Stimulated activated CD4-positive, alpha-beta T cell treated with anti-CD3 and anti-CD28 coated beads, Interleukin-15, amount 100 ng/mL, for 1 hour (primary cell): ENCODE measurements at regions not wholly inside any gene's neighbourhood (a gene's known extent, or its start where the extent isn't known, plus 50 kb on each side); places are given as distances from the start of the nearest gene placed in this dataset.

ENCODE experiments used
- DNase-seq, 2 donors: peaks; one replicate each; pipeline ENCODE4 v3.0.0-alpha.2; 2020; ENCODE audit warnings: low read depth in 1 of 2, low spot score in 1 of 2

DNA sequence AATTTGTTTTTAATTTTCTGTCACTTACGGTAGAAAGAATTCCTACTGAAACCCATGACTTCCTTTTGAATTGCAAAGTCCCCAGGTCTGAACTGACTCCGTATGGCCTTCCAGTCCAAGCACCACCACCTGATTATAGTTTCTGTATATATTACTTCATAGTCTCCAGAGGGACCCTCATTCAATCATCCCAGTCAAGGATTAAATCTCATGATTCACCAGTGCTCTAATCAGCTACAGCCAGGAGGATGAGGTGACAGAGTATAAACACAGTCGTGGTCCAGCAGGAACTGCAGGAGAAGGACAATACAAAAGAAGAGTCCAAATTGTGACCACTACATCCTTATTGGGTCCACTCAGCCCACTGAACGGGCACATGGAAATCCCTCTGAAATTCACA, 418.9 kb upstream of the C16orf82 start:
- no peak for DNase-seq

DNA sequence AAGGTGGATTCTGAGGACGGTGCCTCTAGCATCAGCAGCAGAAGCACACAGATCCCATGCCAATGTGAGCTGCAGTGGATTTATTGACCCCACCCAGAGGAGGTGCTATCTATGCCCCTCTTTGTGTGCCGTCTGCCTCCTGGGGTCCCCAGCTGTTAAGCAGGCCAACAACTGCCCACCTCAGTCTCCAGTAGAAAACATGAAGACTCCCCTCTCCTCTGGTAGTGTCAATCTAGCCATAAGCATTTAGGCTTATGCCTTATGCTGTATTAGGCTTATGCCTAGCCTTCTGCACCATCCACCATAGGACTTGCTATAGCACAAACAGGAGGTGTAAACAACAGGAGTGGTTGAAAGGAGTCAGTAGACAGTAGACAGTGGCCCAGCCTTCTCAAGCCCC, 417.9 kb upstream of the C16orf82 start:
- no peak for DNase-seq

DNA sequence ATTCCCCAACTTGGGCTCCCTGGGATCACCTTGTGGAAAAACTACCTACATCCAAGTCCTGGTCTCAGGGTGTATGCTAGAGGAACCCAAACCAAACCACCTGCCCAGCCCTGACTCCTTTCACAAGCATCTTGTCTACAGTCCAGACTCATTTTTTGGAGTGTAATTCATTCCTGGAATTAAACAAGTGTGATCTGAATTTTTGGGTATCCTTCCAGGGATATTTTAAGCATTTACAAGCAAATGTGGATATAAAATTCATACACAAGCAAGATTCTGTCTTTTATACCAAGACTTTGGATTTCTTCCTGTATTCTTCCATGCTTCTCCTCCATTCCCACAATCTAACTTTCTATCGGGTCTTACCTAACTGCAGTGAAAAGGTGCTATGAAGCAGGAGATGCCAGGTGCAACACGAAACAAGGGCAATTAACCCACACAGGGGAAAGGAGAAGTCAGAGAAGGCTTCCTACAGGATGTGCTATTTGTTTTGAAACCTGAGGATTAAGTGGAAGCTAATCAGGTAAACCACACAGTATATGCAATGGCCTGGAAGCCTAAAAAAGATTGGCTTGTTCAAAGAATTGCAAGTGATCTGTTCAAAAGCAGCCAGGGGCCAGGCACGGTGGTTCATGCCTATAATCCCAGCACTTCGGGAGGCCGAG, 417.2 kb upstream of the C16orf82 start:
- DNase-seq: no peak

DNA sequence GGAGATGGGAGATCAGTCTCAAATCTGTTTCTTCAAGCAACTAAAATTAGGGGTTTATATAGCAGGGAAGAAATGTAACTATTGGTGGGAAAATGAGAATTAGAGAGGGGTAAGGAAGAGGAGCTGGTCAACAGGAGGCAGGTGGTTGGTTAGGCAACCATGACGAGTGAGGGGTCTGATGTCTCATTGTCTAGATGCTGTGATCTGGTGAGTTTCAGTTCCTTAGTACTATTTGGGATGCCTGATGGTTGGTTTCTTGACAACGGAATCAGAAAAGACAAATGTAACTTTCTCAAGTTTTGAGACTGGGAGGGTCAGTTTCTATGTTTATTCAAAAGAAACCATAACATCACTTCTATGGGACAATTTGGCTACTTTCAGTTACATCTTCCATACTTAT, 415.3 kb upstream of the C16orf82 start:
- no peak for DNase-seq

DNA sequence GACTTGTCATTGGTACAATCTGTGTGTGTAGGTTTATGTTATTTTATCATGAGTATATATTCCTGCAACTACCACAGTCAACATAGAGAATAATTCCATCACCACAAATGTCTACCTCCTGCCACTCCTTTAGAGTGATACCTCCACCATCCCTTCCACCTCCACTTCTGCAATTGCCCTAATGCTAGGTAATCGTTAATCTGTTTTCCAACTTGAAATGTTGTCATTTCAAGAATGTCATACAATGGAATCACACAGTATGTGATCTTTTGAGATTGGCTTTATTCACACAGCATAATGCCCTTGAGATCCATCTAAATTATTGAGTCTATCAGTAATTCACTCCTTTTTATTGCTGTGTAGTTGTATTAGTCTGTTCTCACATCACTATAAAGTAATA, 414.8 kb upstream of the C16orf82 start:
- no peak for DNase-seq

DNA sequence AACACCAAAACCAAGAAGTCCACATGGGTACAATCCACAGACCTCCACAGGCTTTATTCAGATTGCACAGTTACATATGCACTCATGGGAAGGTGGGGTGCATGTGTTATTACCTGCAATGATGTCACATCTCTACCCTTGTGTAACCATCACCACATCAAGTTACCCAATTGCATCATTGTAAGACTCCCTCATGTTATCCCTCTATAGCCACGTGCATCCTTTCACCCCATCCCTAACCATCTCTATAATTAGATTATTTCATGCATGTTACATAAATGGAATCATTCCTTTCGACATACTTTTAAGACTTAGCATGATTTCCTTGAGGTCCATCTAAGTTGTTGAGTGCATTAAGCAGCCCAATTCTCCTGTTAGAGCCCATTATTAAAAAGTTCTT, 408.2 kb upstream of the C16orf82 start:
- no peak for DNase-seq

DNA sequence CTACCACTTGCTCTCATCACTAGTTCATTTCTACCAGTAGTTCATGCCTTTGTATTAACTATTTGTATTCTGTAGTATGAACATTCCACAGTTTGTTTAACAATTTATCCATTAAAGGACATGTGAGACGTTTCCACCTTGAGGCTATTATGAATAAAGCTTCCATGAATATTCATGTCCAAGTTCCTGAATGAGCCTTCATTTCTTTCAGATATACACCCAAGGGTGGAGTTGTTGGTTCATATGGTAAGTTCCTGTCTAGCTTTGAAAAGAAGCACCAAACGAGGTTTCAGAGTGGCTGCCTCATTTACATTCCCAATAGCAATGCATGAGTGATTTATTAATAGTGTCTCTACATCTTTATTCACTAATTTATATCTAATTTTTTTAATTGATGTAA, 407.8 kb upstream of the C16orf82 start:
- DNase-seq: no peak

DNA sequence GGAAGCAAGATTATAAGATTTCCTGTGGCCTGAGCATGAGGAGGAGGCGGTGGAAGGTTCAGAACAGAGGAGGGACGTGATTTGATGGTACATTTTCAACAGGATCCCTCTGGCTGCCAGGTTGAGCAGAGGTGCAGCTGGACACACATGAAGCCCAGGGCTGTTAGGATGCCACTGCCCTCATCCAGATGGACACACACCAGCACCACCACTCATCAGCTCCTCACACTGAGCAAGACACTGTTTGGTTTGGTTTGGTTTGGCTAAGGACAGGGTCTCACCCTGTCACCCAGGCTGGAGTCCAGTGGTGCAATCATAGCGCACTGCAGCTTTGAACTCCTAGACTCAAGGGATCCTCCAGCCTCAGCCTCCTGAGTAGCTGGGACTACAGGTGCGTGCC, 402.6 kb upstream of the C16orf82 start:
- no peak for DNase-seq

DNA sequence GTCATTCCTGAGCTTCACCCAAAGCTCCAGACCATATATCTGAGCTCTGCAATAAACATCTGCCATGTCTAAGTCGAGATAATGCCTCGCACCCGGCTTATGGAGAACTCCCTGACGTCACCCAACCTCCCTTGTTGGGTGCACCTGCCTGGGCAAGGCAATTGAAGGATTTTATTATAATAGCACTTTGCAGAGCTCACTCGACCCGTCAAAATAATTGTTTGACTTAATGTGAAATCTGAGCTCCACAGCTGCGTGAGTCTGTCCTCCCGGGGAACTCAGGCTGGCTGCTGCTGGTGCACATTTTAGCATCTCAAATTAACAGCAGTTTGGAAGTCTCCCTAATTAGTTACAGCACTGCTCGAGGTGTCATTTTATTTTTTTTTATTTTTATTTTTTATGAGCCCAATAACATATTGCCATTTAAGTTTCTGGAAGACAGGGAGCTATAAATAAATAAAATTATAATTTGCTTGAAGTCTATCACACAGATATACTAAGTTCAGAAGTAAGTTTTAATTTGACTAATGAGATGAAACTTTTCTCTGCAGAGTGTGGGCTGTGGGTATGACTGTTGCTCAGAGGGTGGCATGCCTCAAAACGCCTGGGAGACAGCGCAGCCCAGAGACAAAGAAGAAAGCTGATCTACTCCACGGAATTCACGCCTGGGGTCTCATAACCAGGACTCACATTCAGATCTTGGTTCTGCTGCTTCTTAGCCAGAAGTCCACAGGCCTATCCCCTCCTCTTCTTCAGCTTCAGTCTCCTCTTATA, 401.4 kb upstream of the C16orf82 start:
- no peak for DNase-seq

DNA sequence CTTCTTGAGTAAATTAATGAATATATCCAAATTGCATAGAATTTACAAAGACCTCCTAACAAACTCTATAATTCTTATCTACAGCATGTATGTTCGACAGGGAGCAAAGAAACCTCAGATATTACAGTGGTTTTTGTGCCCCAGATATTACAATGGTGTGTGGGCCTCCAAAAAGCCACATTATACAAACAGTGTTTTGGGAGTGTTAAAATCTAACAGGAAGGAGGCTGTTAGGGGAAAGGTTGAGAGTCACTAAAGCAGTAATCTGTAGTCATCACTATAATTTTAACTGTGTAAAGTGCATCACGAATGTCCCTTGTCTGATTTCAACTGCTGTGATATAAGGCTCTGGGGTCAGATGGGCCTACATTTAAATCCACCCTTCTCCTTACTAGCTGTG, 400.2 kb upstream of the C16orf82 start:
- DNase-seq: no peak

DNA sequence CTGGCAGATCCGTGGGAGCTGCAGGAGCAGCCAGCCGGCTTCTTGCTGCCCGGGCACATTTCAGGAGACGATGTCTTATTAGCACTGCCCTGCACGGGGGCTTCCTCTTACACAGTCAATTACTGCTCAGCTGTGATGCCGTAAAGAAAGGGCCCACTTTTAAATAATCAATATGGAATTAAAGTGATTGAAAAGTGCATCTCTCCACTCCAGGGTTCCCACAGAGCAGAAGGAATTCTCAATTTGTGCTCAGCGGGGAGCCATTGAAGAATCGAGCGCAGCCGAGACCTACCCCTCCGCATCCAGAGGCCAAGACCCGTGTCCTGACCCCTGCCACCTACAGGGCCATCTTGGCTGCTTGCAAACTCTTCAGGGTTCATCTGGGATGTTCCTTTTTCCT, 399.4 kb upstream of the C16orf82 start:
- DNase-seq: no peak

DNA sequence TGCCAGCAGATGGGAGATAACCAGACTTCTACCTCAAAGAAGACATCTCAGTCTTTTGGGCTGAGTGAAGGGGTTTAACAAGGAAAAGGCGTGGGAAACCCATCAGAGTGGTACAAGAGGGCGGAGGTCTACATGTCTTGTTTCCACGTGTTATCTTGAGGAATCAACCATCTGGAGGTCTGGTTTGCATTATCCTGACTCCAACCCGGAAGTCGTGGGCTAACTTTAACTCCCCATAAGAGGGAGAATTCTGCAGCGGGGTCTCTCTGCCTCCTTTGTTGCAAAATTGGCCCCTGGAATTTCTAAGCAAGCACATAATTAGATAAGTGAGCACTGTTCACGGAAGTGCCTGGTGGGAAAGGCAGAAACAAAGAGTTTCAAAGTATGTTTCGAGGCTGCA, 398.7 kb upstream of the C16orf82 start:
- DNase-seq: no peak

DNA sequence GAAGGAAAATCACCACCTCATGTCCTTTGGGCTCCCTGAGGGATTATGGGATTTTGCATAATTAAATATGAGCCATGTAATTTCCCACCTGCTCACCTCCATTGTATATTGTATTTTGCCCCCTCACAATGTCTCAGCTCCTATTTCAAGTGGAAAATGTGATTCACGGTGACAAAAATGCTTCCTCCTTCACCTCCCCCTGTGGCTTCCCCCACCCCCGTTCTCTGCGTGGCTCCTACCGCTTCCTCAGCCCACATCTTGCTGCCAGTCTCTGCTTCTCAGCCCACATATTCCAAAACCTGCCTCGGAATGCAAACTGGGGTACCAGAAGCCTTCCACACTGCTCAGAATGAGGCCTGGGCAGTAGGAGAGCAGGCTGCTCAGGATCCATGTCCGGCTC, 394.5 kb upstream of the C16orf82 start:
- peak in 1 of 2 donors; percentile 20 for DNase-seq

DNA sequence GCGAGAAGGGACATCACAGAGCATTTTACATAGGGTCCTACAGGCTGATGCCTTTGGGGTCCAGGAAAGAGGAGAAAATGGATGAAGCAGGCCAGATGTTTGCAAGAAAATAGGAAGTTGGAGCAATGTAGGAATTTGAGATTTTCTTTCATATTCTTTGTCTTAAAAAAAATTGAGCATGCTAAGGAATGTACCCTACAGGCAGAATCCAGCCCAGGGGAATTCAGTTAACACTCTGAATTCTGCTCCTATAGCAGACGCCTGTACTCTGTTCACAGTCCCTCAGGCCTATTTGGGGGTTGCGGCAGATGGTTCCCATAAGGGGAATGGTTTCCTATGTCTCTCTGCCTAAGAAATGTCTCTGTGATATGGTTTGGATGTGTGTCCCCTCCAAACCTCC, 393.7 kb upstream of the C16orf82 start:
- DNase-seq: no peak

DNA sequence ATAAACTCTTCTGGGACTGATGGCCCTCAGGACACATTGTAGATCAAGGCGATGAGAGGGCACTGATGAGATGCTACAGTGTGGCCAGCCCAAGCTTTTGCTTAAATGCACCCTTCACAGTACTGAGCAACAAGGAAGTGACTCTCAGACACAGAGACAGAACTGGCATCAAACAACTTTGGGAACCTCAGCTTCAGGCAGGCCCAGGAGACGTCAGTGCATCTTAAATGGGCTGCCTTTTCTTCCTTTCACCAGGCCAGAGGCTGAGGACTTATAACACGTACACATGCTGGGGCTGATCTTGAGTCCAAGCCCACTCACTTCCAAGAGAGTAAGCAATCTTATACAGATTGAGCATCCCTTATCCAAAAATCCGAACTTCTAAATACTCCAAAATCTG, 386.1 kb upstream of the C16orf82 start:
- DNase-seq: no peak

DNA sequence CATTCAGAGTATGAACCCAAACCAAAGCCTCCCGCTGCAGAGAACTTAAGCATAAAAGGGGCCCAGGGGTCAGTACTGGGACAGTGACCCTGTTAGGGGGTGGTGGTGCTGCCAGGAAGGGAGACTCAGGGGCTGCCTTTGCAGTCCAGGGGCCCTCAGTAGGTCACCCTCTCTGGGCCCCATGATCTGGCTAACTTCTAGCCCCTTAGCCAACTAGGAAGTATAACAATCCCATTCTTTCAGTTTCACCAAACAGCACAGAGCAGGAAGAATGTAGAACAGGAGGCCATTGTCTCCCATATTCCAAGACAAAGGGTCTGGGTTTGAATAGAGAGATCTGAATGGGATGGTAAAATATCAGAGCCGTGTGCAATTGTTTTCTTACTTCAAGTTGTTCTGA, 378.6 kb upstream of the C16orf82 start:
- DNase-seq: no peak

DNA sequence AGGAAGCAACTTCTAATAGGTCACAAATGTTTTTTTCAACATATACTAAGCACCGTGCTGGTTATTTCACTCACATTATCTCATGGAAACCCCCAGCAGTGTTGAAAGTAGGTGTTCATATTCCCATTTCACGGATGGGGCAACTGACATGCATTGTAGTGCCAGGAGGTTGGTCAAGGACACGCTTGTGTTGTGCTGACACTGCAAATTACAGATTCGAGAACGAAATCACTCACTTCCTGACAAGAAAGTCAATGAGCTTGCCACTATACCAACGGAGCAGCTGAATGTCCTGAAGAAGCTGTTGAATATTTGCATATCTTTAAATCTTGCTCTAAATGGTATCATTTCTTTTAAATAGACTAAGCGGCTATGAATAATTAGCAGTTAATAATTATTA, 378.0 kb upstream of the C16orf82 start:
- DNase-seq: no peak

DNA sequence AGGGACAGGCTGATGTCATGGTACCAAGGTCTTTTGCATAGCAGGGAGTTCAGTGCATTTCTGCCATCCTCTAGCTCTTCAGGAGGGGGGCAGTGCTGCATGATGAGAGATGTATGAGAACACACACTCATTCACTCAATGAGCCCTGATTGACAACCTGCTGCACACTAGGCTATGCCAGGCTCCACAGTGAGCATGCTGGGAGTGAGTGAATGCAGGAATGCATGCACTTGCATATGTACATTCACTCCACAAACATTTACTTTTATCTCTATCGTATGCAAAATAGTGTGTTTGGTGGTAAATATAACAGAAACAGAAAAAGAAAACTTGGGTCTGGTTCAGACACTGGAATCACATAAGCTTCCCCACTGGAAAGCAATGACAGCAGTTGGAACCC, 374.1 kb upstream of the C16orf82 start:
- no peak for DNase-seq

DNA sequence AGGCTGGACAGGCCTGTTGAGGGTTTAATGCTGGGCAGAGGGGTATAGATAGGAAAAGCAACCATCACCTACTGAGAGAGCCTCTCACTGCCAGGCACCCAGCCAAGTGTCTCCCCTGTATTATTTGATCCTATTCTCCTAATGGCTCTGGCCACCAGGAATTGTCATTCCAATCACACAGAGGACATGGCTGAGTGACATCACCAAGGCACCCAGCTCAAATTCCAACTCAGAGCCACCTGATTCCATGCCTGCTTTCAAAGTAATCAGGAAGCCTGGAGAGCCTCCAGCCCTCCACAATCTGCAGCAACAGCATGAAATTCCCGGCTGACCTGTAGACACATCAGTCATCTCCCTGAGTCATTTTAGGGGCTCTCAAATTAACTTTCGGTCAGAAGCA, 368.9 kb upstream of the C16orf82 start:
- no peak for DNase-seq

DNA sequence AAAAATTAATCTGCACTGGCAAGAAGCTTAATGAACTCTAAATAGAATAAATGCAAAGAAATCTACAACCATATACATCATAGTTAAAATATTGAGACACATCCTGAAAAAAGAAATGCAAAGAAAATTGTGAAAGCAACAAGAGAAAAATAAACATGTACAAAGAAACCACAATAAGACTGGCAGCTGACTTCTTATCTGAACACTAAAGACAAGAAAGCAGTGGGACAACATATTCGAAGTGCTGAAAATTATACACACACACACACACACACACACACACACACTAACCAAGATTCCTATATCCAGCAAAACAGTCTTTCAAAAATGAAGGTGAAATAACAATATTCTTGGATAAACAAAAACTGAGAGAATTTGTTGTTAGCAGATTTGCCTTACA, 366.5 kb upstream of the C16orf82 start:
- DNase-seq: no peak

DNA sequence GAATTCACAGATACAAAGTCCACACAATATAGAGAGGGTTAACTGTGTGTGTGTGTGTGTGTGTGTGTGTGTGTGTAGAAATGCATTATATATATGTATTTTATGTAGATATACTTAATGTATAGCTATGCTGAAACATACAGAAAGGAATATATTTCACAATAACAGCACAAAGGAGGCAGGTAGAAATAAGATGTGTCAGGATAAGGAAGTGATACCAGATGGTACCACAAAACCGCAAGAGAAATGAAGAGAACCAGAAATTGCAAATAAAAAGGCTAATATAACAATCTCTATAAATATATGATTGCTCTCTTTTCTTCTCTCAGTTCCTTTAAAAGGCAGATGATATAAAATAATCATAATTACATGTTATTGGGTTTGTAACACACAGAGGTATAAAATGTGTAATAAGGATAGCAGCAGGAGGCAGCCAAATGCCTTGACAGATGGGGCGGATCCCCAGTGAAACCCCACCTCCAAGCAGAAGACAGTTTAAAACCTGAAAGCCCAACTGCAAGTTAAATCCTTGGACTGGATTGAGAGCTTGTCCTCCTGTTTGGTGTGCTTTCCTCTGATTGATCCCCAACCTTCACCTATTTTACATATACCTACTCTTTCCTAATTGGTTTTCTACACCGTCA, 365.4 kb upstream of the C16orf82 start:
- DNase-seq: no peak

DNA sequence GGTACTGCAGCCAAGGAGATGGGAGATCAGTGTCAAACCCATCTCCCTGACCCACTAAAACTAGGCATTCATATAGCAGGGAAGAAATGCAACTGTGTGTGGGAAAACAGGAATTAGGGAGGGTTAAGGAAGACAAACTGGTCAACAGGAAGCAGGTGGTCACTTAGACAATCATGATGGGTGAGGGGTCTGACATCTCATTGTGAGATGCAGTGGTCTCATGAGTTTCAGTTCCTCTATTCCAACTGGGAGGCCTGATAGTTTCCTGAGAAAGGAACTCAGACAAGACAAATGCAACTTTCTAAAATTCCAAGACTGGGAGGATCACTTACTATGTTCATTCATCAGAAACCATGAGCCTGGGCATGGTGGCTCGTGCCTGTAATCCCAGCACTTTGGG, 361.4 kb upstream of the C16orf82 start:
- no peak for DNase-seq

DNA sequence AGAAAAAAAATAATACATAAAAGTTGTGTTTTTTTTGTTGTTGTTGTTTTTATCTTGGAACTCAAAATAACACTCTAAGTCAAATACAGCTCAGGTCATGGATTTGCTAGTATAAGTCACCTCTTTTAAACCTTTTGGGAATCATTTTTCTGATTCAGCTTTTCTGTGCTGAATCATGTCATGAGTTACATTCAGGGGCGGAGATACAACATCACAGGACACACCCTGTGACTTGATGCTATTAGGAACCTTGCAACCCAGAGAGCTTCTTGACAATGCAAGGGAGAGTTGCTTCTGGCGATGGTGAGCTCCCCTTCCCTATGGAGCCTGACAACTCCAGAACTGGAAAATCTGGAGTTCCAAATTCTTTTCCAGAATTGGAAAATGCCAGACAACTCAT, 358.3 kb upstream of the C16orf82 start:
- DNase-seq: no peak
